CD4-positive, alpha-beta T cell treated with Interleukin-4 for 1 hour (primary cell): ENCODE measurements at regions not wholly inside any gene's neighbourhood (a gene's known extent, or its start where the extent isn't known, plus 50 kb on each side); places are given as distances from the start of the nearest gene placed in this dataset.
"Not testable (repeated sequence)": the region's sequence is repeated elsewhere in the genome, so short reads cannot be mapped to it uniquely, and the experiment has no call there.

Experiments used
- DNase-seq, 2 donors: peaks; one replicate each; pipeline ENCODE4 v3.0.0-alpha.2; 2020 to 2022

DNA sequence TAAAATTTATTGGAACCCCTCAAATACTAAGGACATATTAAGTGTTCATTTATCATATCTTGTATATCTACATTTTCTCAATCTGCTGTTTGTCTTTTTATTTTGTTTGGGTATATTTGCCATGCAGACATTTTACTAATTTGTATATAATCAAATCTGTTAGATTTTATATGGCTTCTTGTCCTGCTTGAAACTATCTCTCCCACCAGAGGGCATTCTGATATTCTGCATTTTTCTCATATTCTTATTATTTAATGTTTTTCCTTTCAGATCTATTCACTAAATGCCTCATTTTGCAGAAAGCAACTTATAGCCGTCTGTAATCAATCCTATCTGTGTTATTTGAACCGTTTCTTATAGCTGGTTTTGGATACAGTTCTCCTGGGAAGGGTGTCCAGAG lies 745.5 kb downstream of the LRRIQ3 start:
- no peak for DNase-seq

DNA sequence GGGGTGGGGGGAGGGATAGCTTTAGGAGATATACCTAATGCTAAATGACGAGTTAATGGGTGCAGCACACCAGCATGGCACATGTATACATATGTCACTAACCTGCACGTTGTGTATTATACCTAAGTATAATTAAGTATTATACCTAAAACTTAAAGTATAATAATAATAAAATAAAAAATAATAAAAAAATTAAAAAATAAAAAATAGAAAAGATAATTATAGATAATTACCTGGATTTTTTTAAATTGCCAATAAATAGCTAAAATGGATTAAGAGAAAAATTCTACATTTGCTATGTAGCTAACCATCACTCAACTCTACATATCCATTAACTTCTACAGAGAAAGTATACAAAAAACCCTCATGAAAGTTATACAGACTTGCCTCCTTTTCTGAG lies 747.3 kb downstream of the LRRIQ3 start:
- not testable (repeated sequence) for DNase-seq

GRCh38 chr1:73411479-73411878 lies 786.5 kb downstream of the LRRIQ3 start:
- DNase-seq, result no peak

DNA sequence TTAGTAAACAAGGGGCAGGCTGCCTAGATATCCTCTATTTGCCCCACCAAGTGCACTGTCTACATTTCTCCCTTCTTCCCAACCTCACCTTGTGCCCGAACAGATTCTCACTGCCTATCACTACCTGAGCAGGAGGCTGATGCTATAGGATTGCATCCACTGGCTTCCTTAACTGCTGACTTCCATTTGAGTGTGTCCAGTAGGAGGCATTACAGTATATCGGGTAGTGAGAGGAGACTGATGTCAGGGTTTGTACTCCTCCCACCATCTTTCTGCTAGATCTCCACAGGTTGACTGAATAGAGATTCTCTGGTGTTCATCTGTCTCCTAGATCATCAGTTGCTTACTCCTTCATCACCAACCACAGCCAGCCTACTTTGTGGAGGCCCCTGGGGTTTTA lies 796.3 kb downstream of the LRRIQ3 start:
- no peak for DNase-seq

DNA sequence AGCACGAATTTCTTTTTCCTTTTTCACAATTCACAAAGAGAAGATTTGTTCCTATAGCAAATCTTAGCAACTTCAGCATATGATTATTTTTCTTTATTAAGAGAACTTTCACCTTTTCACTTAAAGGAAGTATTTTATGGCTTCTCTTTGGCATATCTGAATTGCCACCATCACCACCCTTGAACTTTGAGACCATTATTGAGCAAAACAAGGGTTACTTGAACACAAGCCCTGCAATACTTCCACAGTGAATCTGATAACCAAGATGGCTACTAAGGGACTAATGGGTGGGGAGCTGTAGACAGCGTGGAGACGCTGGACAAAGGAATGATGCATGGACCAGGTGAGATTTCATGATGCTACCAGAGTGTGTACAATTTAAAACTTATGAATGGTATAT lies 815.0 kb downstream of the LRRIQ3 start:
- no peak for DNase-seq

DNA sequence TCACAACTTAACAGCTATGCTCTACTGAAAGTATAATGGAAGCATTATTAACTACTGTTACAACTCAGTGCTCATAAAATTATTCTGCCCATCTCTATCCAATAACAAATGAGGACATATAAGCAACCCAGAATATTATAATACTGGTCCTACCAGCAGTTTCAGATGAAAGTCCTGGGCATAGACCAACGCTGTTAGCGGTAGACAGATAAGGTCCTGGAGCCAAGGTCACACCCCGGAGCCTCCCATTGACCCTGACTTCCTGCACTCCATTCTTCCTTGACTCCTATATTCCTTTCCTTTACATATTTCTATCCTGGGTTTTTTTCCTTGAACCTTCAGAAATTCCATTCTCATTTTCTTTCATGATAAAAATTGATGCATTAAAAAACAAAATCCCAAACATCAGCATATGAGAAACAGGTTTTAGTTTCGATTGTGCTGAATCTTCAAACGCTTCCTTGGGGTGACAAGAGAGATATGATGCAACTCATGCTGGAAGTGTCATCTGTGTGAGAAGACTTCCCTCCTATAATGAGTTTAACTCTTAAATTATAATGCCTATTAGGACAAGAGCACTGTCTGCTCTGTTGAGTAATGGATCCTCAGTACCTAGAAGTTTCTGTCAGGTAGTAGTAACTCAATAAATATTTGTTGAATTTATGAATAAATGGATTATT lies 831.1 kb downstream of the LRRIQ3 start:
- no peak for DNase-seq

- no peak for DNase-seq
Measured at GRCh38 chr1:73359001-73359400, 839.0 kb downstream of the LRRIQ3 start.

- no peak for DNase-seq
Measured at GRCh38 chr1:73356485-73356884, 841.5 kb downstream of the LRRIQ3 start.

GRCh38 chr1:73343947-73344346 lies 854.0 kb downstream of the LRRIQ3 start:
- DNase-seq, result no peak

DNA sequence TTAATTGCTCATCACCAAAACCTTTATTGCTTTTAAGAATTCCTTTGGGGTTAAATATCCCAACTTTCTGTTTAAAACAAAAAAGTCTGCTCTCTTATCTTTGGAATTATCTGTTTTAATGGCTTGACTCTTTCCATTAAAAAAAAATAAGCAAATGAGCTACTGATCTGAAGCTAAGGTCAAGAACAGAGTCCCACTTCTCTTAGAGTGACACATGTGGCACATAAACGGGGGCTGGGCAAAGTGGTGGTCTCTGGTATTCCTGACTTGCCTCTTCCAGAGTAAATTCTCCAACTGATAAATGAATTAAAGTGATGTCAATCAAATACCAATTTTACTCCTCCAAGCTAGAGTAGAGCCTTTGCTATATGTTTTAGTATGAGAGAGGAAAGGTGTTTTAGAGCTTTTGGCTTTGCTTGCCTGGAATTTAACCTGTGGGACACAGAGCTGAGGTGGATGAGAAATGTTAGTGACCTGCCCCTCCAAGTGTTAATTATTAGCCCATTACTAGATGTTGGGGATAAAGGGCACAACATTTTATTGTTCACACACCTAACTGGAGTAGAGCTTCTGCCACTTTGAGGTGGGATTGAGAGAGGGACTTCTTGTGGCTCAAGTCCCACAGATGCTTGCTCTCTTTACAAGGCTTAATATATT lies 864.0 kb downstream of the LRRIQ3 start:
- DNase-seq, result no peak

GRCh38 chr1:73331726-73332125 lies 866.2 kb downstream of the LRRIQ3 start:
- no peak for DNase-seq

DNA sequence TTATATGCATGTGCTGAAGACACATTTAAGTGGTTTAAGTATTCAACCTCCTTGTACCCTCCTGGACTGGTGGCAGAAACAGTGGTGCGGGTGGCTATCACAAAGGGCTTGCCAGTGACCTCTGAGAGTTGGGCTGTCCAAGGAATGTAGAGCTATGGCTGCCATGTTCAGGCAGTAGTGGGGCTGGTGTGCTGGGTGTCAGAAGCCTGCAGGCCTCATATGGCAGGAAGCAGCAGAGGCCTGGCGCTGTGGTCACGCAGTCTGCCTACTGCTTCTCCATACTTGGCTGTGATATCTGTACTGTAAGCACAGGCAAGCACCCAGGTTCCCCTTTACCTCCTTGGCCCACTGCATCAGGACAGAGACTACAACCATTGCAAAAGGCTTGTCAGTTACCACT lies 870.0 kb downstream of the LRRIQ3 start:
- no peak for DNase-seq

DNA sequence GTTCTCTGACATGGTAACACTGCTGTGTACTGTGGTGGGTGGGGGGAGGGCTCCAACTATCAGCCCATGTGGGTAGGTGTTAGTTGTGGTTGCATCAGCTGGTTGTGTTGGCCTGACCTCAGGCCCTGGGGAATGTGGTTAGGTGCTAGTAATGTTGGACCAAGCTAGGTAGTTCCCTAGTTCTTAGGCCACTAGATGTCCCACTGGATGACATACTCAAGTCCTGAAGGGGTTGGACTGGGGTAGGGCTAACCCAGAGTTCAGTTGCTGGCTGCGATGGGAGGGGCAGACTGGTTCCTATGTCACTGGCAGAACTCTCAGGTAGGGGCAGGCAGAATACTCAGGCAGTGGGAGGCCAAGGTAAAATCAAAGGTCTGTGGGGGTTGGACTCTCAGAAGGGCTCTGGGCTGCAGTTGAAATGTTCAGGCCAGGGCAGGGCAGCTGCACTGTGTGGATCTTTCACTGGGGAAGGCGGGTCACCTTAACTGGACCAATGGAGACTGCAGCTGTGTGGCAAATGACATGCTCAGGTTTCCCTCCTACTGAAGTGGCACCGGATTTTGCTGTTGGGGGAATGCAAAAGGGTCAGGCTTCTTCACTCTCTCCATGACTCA lies 870.7 kb downstream of the LRRIQ3 start:
- DNase-seq, result no peak

- DNase-seq, result no peak
Measured at GRCh38 chr1:73326663-73327062, 871.3 kb downstream of the LRRIQ3 start.

- DNase-seq, result no peak
Measured at GRCh38 chr1:73310797-73311381, 887.1 kb downstream of the LRRIQ3 start.

- no peak for DNase-seq
Measured at GRCh38 chr1:73306899-73307555, 890.9 kb downstream of the LRRIQ3 start.

DNA sequence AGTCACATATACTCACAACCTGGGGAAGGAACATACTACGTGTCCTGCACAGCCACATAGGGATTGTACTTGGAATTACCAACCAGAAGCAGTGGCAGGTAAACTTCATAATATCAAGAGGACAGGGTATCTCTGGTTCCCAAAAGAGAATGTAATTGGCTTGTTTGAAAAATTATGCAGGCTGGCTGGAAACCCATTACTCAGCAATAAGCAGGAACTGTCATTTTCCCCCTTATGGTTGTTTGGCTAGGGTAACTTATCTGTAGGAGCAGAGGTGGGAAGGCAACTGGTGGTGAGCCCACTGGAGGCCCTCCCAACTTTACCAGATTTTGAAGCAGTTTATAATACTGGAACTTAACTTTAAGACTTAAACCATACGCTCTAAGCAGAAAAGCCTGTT lies 924.1 kb downstream of the LRRIQ3 start:
- no peak for DNase-seq

GRCh38 chr1:73245196-73245595 lies 952.8 kb downstream of the LRRIQ3 start:
- not testable (repeated sequence) for DNase-seq

GRCh38 chr1:73218995-73219546 lies 936.7 kb upstream of the NEGR1 start:
- DNase-seq, result no peak

- DNase-seq, result no peak
Measured at GRCh38 chr1:73205294-73205973, 923.1 kb upstream of the NEGR1 start.

GRCh38 chr1:73197972-73198371 lies 915.6 kb upstream of the NEGR1 start:
- no peak for DNase-seq

GRCh38 chr1:73194965-73195364 lies 912.6 kb upstream of the NEGR1 start:
- no peak for DNase-seq

DNA sequence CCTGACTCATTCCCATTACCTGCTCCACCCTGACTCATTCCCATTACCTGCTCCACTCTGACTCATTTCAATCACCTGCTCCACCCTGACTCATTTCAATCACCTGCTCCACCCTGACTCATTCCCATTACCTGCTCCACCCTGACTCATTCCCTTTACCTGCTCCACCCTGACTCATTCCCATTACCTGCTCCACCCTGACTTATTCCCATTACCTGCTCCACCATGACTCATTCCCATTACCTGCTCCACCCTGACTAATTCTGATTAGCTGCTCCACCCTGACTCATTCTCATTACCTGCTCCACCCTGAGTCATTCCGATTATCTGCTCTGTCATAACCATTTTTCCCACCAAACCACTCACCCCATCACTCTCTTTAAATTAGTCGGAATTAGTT lies 901.2 kb upstream of the NEGR1 start:
- not testable (repeated sequence) for DNase-seq
